Kidney epithelial cell (primary cell): ENCODE measurements at regions not wholly inside any gene's neighbourhood (a gene's known extent, or its start where the extent isn't known, plus 50 kb on each side); places are given as distances from the start of the nearest gene placed in this dataset.

Source experiments
- DNase-seq: peaks from one replicate; pipeline ENCODE4 v3.0.0-alpha.2; 2010; ENCODE audit warnings: low read depth
- H3K27me3 ChIP-seq: 2 replicates; pipeline ENCODE4 v1.6.0; 2011; ENCODE audit warnings: low read length; ENCODE audit not compliant: control insufficient read depth, insufficient read depth
- H3K36me3 ChIP-seq: 2 replicates; pipeline ENCODE4 v1.5.1; 2011; ENCODE audit warnings: low read length; ENCODE audit not compliant: control insufficient read depth, insufficient read depth
- H3K4me3 ChIP-seq: 2 replicates; pipeline ENCODE4 v1.5.1; 2011; ENCODE audit warnings: low read depth, mild to moderate bottlenecking, control low read depth, low read length
- TF ChIP-seq, protein P1 (sequence below): IDR thresholded peaks from 2 replicates; pipeline ENCODE4 v1.5.1; 2011; ENCODE audit warnings: mild to moderate bottlenecking, moderate library complexity, low read length, control low read depth, inconsistent platforms; ENCODE audit not compliant: insufficient read depth, poor library complexity, severe bottlenecking

DNA sequence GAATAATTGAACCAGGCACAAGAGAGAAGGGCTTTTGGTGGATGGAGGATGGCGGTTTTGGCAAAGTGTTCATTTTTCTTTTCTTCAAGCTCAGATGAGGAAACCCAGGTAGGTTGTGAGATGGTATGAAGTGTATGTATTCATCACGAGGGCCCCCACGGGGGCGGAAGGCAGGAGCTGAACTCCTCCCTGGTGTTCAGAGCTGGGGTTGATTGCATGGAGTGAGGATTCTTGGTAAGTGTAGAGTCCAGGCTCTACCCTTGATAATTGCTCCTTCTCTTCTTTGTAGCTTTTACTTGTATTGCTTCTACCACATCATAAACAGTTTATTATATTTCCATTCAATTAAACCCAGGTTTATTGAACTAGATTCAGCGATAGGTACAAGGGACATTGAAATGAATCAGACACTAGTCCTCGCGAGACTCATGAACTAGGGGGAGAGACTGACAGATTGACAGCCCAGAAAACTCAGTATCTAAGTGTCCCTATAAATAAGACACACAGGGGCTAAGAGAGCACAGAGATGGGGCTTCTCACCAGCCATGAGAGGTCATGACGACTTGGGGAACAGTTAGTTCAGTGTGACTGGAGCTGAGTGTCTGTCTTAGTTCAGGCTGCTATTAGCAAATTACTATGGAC lies 116.7 kb upstream of the KLF4 start:
- no peak overlapping the region for H3K4me3 ChIP-seq
- no peaks in the 10 kb centered on the region for H3K36me3 ChIP-seq
- H3K27me3 ChIP-seq = no peaks in the 10 kb centered on the region
- TF ChIP-seq, protein P1, sequence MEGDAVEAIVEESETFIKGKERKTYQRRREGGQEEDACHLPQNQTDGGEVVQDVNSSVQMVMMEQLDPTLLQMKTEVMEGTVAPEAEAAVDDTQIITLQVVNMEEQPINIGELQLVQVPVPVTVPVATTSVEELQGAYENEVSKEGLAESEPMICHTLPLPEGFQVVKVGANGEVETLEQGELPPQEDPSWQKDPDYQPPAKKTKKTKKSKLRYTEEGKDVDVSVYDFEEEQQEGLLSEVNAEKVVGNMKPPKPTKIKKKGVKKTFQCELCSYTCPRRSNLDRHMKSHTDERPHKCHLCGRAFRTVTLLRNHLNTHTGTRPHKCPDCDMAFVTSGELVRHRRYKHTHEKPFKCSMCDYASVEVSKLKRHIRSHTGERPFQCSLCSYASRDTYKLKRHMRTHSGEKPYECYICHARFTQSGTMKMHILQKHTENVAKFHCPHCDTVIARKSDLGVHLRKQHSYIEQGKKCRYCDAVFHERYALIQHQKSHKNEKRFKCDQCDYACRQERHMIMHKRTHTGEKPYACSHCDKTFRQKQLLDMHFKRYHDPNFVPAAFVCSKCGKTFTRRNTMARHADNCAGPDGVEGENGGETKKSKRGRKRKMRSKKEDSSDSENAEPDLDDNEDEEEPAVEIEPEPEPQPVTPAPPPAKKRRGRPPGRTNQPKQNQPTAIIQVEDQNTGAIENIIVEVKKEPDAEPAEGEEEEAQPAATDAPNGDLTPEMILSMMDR = no peak
- no peak for DNase-seq

DNA sequence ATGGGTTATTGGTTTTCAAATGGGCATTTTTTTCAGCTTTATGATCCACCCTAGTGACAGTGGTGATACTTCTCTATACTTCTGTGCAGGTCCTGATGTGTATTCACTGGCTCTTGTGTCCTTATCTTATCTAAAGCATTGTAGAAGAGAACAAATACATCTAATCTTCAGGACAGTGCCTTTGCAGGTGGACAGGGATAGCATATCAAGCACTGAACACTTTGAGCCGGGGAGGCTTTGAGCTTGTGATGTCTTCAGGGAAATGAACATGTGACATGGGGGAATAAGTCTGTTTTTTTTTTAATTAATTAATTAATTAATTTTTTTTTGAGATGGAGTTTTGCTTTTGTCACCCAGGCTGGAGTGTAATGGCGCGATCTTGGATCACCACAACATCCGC lies 115.5 kb upstream of the KLF4 start:
- no peak for DNase-seq
- TF ChIP-seq, protein P1 = no peak
- H3K4me3 ChIP-seq = no peak overlapping the region
- no peaks in the 10 kb centered on the region for H3K36me3 ChIP-seq
- no peaks in the 10 kb centered on the region for H3K27me3 ChIP-seq

DNA sequence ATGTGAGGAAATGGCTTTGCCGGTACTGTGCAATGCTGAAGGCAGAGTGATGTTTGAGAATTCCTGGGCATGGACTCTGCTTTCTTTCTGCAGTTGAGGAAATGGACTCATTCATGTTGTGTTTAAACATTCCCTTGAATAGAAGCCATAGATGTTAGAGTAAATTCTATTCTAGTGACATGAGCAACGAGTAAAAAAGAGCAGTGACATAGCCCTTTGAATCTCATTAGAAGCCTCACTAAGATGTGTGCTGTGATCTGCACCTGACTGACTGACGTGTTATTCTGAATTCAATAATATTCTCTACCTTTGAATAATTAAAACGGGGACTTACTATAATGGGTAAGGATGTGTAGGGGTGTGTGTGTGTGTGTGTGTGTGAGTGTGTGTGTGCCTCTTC lies 113.7 kb upstream of the KLF4 start:
- no peaks in the 10 kb centered on the region for H3K27me3 ChIP-seq
- no peaks in the 10 kb centered on the region for H3K36me3 ChIP-seq
- DNase-seq = no peak
- TF ChIP-seq, protein P1 = no peak
- H3K4me3 ChIP-seq = no peak overlapping the region

GRCh38 chr9:107600060-107600573 lies 110.5 kb upstream of the KLF4 start:
- H3K4me3 ChIP-seq = no peak overlapping the region
- DNase-seq = no peak
- no peaks in the 10 kb centered on the region for H3K27me3 ChIP-seq
- H3K36me3 ChIP-seq = no peaks in the 10 kb centered on the region
- TF ChIP-seq, protein P1 = no peak

DNA sequence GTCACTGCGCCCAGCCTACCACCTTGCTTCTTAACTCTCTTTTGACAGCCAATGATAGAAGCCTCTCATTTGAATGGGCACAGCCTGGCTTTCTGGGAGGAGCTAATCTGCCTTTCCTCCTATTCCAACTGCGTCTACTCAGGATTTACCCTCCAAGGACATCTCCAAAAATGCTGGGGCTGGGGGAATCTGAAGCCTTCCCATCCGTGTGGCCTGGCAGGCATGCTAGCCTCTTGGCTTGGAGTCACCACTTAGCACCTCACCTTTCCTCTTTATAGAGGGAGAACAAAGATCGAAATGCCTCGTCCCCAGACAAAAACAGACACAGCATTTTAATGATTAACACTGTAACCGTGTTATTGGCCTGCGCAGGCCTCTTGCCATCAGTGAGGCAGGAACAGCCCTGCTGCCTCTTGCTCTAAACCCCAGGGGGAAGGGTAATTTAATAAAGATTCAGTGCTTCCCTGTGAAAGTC lies 108.2 kb upstream of the KLF4 start:
- Histone ChIP-seq H3K27me3 (no peaks in the 10 kb centered on the region), H3K36me3 (no peaks in the 10 kb centered on the region), H3K4me3 (no peak overlapping the region)
- DNase-seq = no peak
- TF ChIP-seq, protein P1 = no peak
